NCI-H2171 treated with DMSO at 0.1 percent for 48 hours (cell line): ENCODE measurements at regions not wholly inside any gene's neighbourhood (a gene's known extent, or its start where the extent isn't known, plus 50 kb on each side); places are given as distances from the start of the nearest gene placed in this dataset.
"Not testable (repeated sequence)": the region's sequence is repeated elsewhere in the genome, so short reads cannot be mapped to it uniquely, and the experiment has no call there.

Experiments
- DNase-seq: peaks from one replicate; lab custom pipeline; 2025; lab: John Stamatoyannopoulos, UW

DNA sequence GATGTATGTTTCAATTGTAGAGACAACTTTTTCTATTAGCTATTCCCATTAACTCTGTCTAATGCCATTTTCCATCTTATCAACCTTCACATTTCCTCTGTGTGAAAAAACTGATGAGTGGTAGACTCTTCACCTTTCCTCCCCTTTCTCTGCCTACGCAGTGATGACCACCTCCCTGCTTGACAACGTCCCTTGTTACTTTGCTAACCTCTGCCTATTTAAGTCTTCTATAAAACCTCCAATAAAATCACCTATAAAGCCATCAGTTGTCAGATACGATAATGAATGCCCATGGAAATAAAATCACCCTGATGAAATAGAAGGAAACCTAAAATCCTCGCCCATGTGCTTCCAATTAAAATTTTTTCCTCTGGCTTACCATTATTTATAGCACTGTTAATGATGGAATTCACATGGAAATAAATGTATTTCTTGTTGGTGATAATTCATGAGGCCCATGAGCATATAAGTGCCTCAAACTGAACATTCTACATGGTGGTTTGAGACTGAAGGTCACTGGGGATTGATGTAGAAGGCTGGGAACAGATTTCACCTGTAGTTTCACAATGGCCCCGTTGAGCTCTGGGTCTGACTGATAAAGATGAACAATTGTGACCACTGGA is 1454.0 kb upstream of the SEL1L start:
- DNase-seq, result no peak

DNA sequence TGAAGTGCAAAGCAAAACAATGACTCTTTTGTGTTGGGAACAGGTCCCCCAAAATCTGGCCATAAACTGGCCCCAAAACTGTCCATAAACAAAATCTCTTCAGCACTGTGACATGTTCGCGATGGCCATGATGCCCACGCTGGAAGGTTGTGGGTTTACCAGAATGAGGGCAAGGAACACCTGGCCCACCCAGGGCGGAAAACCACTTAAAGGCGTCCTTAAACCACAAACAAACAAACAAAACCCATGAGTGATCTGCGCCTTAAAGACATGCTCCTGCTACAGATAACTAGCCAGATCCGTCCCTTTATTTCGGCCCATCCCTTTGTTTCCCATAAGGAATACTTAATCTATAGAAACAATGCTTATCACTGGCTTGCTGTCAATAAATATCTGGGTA is 1460.9 kb upstream of the SEL1L start:
- not testable (repeated sequence) for DNase-seq

DNA sequence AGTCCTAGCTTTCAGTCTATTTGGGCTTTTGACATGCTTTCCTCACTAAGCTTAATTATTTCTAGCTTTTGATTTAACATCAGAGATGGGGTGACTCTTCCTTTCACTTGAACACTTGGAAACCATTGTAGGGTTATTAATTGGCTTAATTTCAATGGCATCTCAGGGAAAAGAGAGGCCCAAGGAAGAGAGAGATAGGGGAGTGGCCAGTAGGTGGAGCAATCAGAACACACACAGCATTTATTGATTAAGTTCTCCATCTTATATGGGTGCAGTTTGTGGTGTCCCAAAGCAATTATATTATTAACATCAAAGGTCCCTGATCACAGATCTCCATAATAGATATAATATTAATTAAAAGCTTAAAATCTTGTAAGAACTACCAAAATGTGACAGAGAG is 1466.1 kb upstream of the SEL1L start:
- DNase-seq, result peak; percentile 40

- peak; percentile 42 for DNase-seq
Observed at GRCh38 chr14:83004456-83005006, 1470.9 kb upstream of the SEL1L start.

DNA sequence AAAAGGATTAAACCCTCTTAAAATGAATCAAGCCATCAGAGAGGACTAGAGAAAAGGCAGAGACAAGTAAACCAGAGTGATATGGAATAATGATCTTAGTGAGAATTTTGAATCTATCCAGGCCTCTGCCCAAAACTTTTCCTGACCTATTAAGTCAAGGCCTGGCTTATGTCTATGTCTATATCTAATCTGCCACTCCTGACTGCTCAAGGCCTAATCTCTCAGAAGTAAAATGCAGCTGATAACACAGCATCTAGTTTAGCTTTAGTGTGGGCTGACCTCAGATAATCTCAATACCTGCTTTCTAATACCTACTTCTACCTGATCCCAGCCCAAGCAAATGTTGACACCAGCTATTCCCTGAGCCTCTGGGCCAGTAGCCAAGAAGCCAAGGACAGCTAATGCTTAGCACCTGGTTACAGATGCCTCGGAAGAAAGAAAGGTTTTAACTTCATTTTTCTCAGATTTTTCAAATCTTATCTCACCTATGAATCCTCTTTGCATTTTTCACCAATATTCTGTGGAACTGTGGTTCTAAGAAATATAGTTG is 1472.5 kb upstream of the SEL1L start:
- peak; percentile 38 for DNase-seq

GRCh38 chr14:83007052-83007451 is 1473.4 kb upstream of the SEL1L start:
- not testable (repeated sequence) for DNase-seq

DNA sequence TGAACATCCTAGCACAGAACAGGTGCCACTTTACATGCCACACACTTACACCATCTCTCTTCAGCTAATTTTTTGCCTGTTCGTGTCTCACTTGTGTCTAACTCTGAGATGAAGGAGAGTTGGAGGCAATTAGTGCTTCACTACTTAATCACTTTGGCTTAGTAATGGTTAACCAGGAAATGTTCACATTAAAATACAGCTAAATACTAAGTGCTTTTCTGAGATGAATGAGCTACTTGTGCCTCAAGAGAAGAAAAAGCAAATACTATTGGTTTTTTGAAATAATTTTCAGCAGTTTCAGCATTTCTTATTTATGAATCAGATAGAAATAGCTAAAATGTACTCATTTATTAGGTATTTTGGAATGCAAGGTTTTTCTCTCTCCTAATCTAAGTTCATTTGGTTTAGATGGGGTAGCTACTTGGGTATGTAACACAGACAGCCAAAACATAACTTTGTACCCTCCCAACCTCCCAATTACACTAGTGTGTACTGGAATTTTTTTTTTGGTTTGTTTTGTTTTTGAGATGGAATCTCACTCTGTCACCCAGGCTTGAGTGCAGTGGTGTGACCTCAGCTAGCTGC is 1474.1 kb upstream of the SEL1L start:
- DNase-seq, result no peak

- no peak for DNase-seq
Observed at GRCh38 chr14:83017296-83017695, 1483.6 kb upstream of the SEL1L start.

DNA sequence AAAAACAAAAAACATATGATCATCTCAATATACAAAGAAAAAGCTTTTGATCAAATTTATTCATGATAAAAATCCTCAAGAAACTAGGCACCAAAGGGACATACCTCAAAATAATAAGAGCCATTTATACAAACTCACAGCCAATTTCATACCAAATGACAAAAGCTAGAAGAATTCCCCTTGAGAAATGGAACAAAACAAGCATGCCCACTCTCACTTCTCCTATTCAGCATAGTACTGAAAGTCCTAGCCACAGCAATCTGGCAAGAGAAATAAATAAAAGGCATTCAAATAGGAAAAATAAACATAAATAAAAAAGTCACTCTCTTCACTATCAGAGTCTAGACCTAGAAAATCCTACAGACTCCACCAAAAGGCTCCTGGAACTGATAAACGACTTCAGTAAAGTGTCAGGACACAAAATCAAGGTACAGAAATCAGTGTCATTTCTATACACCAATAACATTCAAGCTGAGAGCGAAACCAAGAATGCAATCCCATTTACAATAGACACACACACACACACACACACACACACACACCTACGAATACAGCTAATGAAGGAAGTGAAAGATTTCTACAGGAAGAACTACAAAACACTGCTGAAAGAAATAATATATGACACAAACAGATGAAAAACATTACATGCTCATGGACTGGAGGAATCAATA is 1486.2 kb upstream of the SEL1L start:
- peak; percentile 27 for DNase-seq

- DNase-seq, result no peak
Observed at GRCh38 chr14:83021323-83021722, 1487.7 kb upstream of the SEL1L start.

GRCh38 chr14:83023369-83023768 is 1489.7 kb upstream of the SEL1L start:
- no peak for DNase-seq

DNA sequence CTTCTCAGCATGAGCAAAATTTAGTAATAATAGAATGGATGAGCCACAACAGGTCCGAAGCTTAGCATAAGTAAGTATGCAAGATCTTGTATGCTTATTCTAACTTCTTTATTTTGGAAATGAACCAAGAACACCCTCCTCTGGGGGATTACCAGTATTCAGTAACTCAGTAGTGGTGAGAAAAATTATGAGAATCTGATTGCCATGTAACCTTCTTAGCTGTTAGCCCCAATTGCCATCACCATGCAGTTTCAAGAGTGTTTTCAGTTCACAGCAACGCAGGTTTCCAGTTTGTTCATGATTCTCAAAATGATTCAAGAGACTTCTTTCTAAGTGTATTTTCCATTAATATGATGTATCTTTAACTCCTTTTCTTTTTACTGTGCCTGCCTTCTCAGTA is 1507.6 kb upstream of the SEL1L start:
- DNase-seq, result no peak

- DNase-seq, result no peak
Observed at GRCh38 chr14:83042858-83043257, 1509.2 kb upstream of the SEL1L start.

DNA sequence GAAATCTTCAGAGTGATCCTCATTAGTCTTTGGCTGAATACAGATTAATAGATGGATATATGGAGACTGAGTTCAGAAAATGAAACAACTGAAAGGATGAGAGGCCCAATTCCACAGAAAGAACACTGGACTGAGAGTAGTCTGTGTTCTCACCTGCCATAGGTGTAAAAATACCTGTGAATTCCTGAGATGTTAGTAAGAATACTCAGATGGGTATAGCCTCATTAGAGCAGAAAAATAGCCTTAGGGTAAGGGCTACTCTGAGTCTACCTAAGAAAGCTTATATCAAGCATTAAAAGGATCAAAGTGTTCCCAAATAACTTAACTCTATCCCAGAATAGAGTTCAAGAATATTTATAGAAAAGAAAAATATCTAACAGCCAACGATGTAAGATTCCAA is 1510.3 kb upstream of the SEL1L start:
- no peak for DNase-seq

DNA sequence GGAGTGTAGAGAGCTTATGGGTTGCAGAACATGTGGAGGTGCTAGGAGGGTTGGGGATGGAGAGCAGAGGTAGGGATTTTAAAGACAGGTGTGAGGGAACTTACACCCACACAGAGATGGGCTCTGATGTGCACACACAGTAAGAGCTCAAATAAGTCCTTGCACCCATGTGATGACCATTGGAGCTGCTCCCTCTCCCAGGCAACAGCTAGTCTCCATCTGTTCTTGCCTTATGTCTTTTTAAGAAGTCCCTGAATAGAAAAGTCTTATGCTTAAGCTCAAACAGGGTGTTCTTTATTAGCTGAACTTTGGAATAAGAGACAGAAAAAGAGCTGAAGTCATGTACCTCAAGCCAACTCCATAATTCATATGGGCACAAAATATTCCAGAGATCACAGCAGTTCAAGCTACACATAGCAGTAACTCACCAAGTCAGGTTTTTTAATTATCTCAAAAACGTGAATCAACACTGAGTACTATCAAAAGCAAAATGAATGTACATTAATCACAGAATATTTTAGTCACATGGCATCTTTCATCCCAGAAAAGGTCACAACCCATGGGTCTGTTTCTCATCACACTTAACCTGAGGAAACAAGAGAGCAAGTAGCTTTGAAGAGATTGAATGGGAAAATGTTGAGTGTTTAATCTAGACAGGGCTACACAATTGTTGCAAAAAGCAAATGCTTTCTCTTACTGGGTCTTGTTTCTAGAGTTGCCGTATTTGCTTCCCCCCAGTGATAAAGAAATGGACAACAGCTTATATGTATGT is 1513.6 kb upstream of the SEL1L start:
- no peak for DNase-seq

DNA sequence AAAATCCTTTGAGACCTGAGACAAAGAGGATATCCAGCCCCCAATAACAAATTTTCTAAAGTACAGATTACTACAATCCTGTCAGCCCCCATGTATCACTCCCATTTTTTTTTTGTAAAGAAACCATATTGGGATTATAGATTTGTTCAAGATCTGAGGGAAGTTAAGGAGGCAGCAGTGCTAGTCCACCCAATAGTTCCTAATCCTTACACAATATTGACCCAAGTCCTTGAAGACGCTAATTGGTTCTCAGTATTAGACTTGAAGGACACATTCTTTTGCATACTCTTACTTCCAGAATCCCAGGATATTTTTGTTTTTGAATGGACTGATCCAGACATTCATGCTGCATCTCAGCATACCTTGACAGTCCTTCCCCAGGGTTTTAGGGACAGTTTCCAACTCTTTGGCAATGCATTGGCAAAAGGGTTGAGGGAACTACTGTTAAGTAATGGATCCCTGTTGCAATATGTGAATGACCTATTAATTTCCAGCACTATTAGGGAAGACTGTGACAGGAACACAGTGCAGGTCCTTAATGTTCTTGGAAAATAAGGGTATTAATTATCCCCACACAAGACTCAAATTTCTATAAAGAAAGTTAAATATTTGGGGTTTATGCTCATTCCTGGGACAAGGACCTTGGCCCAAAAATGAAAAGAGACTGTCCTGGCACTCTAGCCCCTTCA is 1519.5 kb upstream of the SEL1L start:
- no peak for DNase-seq

DNA sequence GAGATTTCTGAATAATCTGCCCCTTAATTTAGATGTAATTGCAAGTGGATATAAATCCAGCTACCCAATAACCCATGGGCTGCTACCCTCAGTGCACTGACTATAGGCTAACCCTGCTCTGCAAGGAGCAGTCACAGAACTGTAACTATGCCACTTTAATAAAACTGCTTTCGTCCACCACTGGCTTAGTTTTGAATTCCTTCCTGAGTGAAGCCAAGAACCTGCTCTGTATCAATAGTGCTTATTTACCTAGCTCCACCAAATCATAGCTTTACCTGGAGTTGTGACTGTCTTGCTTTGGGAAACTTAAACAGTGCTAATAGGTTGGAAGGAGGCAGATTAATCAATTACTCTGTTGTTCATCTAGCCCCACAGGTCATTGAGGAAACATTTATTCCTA is 1524.4 kb upstream of the SEL1L start:
- DNase-seq, result no peak

- peak; percentile 43 for DNase-seq
Observed at GRCh38 chr14:83071888-83072501, 1538.3 kb upstream of the SEL1L start.

DNA sequence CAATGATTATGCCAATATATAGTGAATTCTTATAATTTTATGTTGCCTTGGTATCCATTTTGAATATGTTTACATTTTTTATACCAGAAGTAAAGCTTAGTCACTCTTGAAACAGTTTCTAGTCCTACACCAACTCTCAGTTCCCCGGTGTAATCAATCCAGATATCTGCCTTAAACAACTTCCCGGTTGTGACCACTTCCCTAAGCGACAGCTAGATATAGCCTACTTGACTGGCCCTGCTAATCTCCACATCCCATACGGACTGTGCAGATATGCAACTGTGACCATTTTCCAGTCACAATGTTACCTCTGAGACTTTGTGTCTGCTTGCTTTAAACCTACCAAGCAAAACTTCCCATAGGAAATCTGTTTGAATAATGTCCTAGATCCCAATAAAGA is 1551.5 kb upstream of the SEL1L start:
- no peak for DNase-seq

DNA sequence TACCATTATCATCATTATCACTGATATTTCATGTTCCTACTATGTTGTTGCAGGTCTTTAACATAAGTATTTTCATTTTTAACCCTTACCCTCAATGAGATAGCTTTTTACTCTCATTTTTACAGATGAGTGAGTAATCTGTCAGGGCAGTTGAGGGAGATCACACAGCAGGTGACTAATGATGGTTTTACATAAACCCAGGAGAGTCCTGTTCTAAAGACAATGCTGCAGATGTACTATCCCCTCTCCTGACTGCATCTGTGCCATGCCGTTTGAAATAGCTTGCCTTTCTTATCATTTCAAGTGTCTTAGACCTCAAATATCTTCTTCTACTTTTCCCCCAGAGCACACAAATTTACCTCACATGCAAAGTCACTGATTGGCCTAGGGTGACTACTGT is 1552.1 kb upstream of the SEL1L start:
- DNase-seq, result no peak
